HG03066 (cell line): ENCODE measurements at regions not wholly inside any gene's neighbourhood (a gene's known extent, or its start where the extent isn't known, plus 50 kb on each side); places are given as distances from the start of the nearest gene placed in this dataset.
"Not testable (repeated sequence)": the region's sequence is repeated elsewhere in the genome, so short reads cannot be mapped to it uniquely, and the experiment has no call there.

Experiments used
- ATAC-seq: cut with Tn5 transposase; IDR thresholded peaks from one replicate; pipeline ENCODE4 v1.9.1; 2021; ENCODE audit warnings: low read depth; ENCODE audit not compliant: unreplicated experiment

- ATAC-seq: no peak
Measured at GRCh38 chr20:57988828-57989227, 239.6 kb downstream of the ANKRD60 start.

DNA sequence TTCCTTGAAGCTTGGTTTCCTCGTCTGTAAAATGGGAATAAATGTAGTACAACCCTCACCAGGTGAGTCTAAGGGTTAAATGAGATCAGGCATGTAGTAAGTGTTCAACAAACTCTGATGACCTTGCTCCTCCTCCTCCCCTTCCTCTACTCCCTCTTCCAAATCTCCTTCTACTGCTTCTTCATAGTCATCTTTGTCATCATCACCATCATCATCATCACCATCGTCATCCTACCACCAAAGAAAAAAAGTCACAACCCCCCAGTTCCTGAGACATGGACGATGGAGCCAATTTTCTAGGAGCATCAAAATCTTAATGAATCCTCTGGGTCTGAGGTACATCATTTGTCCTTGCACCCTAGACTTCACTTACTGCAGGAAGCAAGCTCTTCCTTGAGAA lies 240.0 kb downstream of the ANKRD60 start:
- ATAC-seq: no peak

DNA sequence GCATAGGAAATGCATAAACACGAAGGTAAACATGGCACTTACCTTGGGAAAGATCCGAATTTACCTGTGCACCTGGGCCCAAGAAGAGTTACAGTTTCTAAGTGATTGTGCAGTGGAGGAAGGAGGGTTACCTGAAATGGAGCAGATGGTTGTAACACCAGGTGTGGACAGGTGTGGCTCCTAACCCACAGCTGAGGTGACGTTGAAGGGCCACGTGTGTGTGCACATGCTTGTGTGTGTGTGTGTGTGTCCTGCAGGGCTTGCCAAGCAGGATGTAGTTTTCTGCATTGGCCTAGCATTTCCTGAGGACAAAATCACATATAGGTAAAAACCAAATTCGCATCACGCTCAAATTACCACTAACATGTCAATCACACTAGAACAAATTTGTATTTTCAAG lies 240.8 kb downstream of the ANKRD60 start:
- no peak for ATAC-seq

- no peak for ATAC-seq
Measured at GRCh38 chr20:57986666-57987065, 241.8 kb downstream of the ANKRD60 start.

- ATAC-seq: no peak
Measured at GRCh38 chr20:57985278-57985677, 243.2 kb downstream of the ANKRD60 start.

GRCh38 chr20:57983082-57983481 lies 245.4 kb downstream of the ANKRD60 start:
- no peak for ATAC-seq

- no peak for ATAC-seq
Measured at GRCh38 chr20:57980506-57980905, 247.9 kb downstream of the ANKRD60 start.

DNA sequence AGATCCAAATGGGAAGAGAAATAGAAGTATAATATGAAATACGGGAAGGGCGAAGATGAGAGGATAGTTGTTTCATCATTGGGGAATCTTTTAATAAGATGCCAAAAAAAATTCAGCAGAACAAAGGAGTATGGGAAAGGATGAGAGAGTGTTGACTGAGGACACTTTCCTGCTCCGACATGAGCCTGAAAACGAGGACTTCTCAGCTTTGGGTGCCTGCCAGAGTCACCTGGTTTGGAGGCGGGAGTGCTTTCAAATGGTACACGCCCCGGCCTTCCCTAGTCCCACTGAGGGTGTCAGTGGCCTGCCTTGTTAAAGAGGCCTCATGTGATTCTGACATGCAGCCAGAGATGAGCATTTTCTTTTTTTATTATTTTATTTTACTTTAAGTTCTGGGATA lies 250.9 kb downstream of the ANKRD60 start:
- no peak for ATAC-seq

GRCh38 chr20:57977141-57977540 lies 251.3 kb downstream of the ANKRD60 start:
- no peak for ATAC-seq

- no peak for ATAC-seq
Measured at GRCh38 chr20:57974863-57975262, 253.6 kb downstream of the ANKRD60 start.

DNA sequence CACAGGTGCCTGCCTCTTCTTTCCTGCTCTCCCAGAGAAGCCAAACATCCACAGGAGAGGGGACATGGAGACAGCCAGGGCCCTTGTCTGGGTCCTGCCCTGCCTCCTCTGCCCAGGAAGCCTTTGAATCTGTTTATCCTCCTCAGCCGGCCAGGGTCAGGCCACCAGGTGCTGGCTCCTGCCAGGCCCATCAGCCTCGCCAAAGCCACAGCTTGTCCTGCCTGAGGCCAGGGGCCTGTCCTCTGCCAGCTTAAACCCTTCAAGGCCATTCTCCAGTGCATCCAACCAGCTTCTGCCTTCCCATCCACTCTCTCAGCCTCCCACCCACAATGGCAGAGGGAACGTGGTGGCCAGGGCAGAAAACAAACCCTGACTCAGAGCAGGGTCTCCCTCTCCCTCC lies 254.6 kb downstream of the ANKRD60 start:
- no peak for ATAC-seq

- not testable (repeated sequence) for ATAC-seq
Measured at GRCh38 chr20:57971583-57971982, 256.9 kb downstream of the ANKRD60 start.

DNA sequence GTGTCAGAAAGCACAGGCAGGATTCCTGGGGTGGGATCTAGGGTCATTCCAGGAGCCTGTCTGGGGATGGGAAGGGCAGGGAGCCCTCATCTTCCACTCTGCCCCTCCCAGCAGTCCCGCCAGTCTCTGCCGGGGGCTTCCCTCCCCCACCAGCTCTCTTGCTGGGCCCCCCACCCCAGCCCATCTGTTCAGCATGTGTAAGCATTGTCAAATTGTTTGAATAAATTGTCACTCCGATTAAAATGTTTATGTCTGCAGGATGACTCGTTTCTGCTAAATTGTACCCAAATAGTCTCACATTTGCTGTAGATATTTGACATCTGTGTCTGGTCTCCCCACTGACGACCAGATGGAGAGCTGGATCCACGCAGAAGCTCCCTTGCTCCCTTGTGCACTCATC lies 257.6 kb downstream of the ANKRD60 start:
- no peak for ATAC-seq

DNA sequence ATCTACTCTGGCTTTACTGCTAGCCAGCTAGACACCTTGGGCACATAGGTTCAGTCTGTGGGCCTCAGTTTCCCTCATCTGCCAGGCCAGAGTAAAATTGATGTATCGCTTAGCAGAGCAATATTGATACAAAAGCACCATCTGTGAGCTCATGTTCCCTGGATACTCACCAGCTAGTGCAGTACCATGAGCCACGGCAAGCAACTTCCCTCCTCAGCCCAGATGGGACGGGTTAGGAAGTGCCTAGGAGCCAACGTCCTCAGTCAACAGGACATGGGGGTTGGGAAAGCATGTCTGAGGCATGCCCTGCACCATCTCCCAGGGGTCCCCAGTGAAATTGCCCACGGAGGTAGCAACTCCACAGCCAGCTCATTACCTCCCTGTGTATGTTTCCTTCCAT lies 258.3 kb downstream of the ANKRD60 start:
- no peak for ATAC-seq

GRCh38 chr20:57968120-57968519 lies 258.3 kb upstream of the PMEPA1 start:
- no peak for ATAC-seq

GRCh38 chr20:57967364-57967763 lies 257.5 kb upstream of the PMEPA1 start:
- ATAC-seq: no peak

- ATAC-seq: no peak
Measured at GRCh38 chr20:57966620-57967019, 256.8 kb upstream of the PMEPA1 start.

GRCh38 chr20:57965441-57965840 lies 255.6 kb upstream of the PMEPA1 start:
- ATAC-seq: no peak

- no peak for ATAC-seq
Measured at GRCh38 chr20:57964011-57964862, 254.4 kb upstream of the PMEPA1 start.

DNA sequence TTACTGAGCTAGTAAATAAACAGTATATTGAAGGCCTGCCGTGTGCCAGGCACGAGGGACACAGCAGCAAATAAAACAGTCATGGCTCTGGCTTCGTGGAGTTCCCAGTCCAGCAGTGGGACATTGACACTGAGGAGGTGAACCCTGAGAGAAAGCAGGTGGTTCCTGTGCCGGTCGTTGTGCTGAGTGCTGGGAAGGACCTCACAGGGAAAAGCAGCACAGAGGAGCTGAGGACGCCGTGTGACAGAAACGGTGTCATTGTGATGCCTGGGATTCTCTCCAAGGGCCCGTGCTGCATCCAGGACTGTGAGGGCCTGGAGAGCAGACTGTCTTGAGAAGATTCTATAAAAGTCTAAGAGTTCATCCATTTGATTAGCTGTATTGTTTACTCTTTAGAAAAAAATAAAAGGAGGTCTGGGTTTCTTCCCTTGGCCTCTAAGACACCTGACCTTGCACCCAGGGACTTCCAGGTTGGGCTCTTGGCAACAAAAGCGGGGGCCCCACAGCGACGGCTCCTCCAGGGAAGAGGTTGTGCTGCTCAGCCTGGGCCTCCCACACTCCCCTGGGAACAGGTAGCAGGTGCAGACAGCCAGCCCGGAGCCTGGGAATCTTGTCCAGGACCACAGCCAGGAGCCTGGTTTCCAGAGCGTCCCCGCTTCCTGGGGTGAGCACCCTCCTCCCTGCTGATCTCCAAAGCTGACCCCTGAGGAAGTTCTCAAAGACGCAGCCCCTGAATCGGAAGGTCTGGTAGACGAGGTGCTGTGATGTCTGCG lies 251.2 kb upstream of the PMEPA1 start:
- ATAC-seq: no peak

DNA sequence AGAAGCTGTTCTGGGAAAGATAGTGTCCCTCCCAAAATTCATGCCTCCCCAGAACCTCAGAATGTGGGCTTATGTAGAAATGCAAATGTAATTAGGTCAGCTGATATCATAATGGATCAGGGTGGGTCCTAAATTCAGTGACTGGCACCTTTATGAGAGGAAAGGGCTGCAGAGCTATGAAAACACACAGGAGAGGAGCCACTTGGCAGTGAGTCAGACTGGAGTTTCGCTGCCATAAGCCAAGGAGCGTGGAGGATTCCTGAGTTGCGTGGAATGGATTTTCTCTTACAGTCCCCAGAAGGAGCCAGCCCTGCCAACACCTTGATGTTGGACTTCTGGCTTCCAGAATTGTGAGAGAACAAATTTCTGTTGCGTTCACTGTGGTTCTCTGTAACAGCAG lies 249.8 kb upstream of the PMEPA1 start:
- no peak for ATAC-seq

- no peak for ATAC-seq
Measured at GRCh38 chr20:57959018-57959417, 249.2 kb upstream of the PMEPA1 start.
